ENCODE measurements at regions not wholly inside any gene's neighbourhood (a gene's known extent, or its start where the extent isn't known, plus 50 kb on each side); places are given as distances from the start of the nearest gene placed in this dataset.

- Histone ChIP-seq H3K9me3 (ENCODE audit: low read depth) (no peaks in the 10 kb centered on the region), H3K27me3 (no peaks in the 10 kb centered on the region), H3K4me3 (no peak overlapping the region), H3K36me3 (no peaks in the 10 kb centered on the region), H3K27ac (no peak overlapping the region), H3K4me1 (ENCODE audit: low read depth) (no peaks in the 10 kb centered on the region)
- no peak for TF ChIP-seq CTCF (IDR thresholded peaks at IDR 0.05; ENCODE audit: low read depth, low read length)
- no peak for DNase-seq (ENCODE audit: low read depth in 1 of 2, low spot score in 1 of 2)
Observed at GRCh38 chr5:42300496-42300895, 122.7 kb upstream of the GHR start.

- TF ChIP-seq CTCF (IDR thresholded peaks at IDR 0.05; ENCODE audit: low read depth, low read length) = no peak
- Histone ChIP-seq H3K9me3 (ENCODE audit: low read depth) (no peaks in the 10 kb centered on the region), H3K36me3 (no peaks in the 10 kb centered on the region), H3K27ac (no peak overlapping the region), H3K4me3 (no peak overlapping the region), H3K4me1 (ENCODE audit: low read depth) (no peaks in the 10 kb centered on the region), H3K27me3 (no peaks in the 10 kb centered on the region)
- no peak for DNase-seq (ENCODE audit: low read depth in 1 of 2, low spot score in 1 of 2)
Observed at GRCh38 chr5:42301349-42301748, 121.9 kb upstream of the GHR start.

GRCh38 chr5:42302186-42302585, 121.1 kb upstream of the GHR start:
- no peak overlapping the region for H3K27ac ChIP-seq
- H3K4me1 ChIP-seq (ENCODE audit: low read depth) = no peaks in the 10 kb centered on the region
- no peak overlapping the region for H3K4me3 ChIP-seq
- H3K9me3 ChIP-seq (ENCODE audit: low read depth) = no peaks in the 10 kb centered on the region
- DNase-seq (ENCODE audit: low read depth in 1 of 2, low spot score in 1 of 2) = no peak
- H3K27me3 ChIP-seq = no peaks in the 10 kb centered on the region
- no peak for TF ChIP-seq CTCF (IDR thresholded peaks at IDR 0.05; ENCODE audit: low read depth, low read length)
- no peaks in the 10 kb centered on the region for H3K36me3 ChIP-seq

GRCh38 chr5:42306287-42306686, 117.0 kb upstream of the GHR start:
- Histone ChIP-seq H3K4me3 (no peak overlapping the region), H3K9me3 (ENCODE audit: low read depth) (no peaks in the 10 kb centered on the region), H3K36me3 (no peaks in the 10 kb centered on the region), H3K4me1 (ENCODE audit: low read depth) (no peaks in the 10 kb centered on the region), H3K27ac (no peak overlapping the region), H3K27me3 (no peaks in the 10 kb centered on the region)
- no peak for TF ChIP-seq CTCF (IDR thresholded peaks at IDR 0.05; ENCODE audit: low read depth, low read length)
- no peak for DNase-seq (ENCODE audit: low read depth in 1 of 2, low spot score in 1 of 2)

GRCh38 chr5:42309865-42310264, 113.4 kb upstream of the GHR start:
- H3K27me3 ChIP-seq = no peaks in the 10 kb centered on the region
- no peaks in the 10 kb centered on the region for H3K36me3 ChIP-seq
- H3K4me3 ChIP-seq = no peak overlapping the region
- no peaks in the 10 kb centered on the region for H3K4me1 ChIP-seq (ENCODE audit: low read depth)
- no peak for TF ChIP-seq CTCF (IDR thresholded peaks at IDR 0.05; ENCODE audit: low read depth, low read length)
- DNase-seq (ENCODE audit: low read depth in 1 of 2, low spot score in 1 of 2) = no peak
- no peak overlapping the region for H3K27ac ChIP-seq
- no peaks in the 10 kb centered on the region for H3K9me3 ChIP-seq (ENCODE audit: low read depth)

- no peaks in the 10 kb centered on the region for H3K36me3 ChIP-seq
- H3K27ac ChIP-seq = no peak overlapping the region
- no peak for TF ChIP-seq CTCF (IDR thresholded peaks at IDR 0.05; ENCODE audit: low read depth, low read length)
- DNase-seq (ENCODE audit: low read depth in 1 of 2, low spot score in 1 of 2) = no peak
- H3K4me3 ChIP-seq = no peak overlapping the region
- no peaks in the 10 kb centered on the region for H3K27me3 ChIP-seq
- H3K9me3 ChIP-seq (ENCODE audit: low read depth) = no peaks in the 10 kb centered on the region
- no peaks in the 10 kb centered on the region for H3K4me1 ChIP-seq (ENCODE audit: low read depth)
Observed at GRCh38 chr5:42315214-42315613, 108.0 kb upstream of the GHR start.
